ENCODE measurements at regions not wholly inside any gene's neighbourhood (a gene's known extent, or its start where the extent isn't known, plus 50 kb on each side); places are given as distances from the start of the nearest gene placed in this dataset.

- intact Hi-C loops (cut with DNase I): no loop called here
Measured at GRCh38 chr12:65634626-65635331, 189.5 kb upstream of the HMGA2 start.

DNA sequence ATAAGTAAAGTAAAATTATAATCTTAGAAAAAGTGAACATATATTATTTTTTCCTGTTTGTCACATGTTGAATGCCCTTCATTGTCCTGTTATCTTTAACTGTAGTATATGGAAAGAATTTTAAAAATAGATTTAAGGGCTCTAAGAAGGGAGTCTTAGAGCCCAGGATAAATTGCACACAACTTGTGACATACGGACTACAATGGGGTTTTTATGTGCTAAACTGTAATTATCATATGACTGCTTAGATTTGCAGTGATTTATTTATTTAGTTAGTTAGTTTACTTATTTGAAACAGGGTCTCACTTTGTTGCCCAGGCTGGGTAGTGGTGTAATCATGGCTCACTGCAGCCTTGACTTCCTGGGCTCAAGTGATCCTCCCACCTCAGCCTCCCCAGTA, 187.8 kb upstream of the HMGA2 start:
- Histone ChIP-seq H3K36me3 (no peaks in the 10 kb centered on the region), H3K4me3 (no peak overlapping the region), H3K4me1 (peaks cover 11% of the 10 kb centered on the region), H3K27ac (no peak overlapping the region), H3K27me3 (no peaks in the 10 kb centered on the region), H3K9me3 (no peaks in the 10 kb centered on the region)
- intact Hi-C loops (cut with DNase I): no loop called here
- no peak for TF ChIP-seq POLR2A (IDR thresholded peaks at IDR 0.05)
- TF ChIP-seq, protein P1, sequence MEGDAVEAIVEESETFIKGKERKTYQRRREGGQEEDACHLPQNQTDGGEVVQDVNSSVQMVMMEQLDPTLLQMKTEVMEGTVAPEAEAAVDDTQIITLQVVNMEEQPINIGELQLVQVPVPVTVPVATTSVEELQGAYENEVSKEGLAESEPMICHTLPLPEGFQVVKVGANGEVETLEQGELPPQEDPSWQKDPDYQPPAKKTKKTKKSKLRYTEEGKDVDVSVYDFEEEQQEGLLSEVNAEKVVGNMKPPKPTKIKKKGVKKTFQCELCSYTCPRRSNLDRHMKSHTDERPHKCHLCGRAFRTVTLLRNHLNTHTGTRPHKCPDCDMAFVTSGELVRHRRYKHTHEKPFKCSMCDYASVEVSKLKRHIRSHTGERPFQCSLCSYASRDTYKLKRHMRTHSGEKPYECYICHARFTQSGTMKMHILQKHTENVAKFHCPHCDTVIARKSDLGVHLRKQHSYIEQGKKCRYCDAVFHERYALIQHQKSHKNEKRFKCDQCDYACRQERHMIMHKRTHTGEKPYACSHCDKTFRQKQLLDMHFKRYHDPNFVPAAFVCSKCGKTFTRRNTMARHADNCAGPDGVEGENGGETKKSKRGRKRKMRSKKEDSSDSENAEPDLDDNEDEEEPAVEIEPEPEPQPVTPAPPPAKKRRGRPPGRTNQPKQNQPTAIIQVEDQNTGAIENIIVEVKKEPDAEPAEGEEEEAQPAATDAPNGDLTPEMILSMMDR (IDR thresholded peaks at IDR 0.05): no peak
- no peak for TF ChIP-seq POLR2AphosphoS5 (IDR thresholded peaks at IDR 0.05; ENCODE audit: insufficient read depth in 1 of 2, low read depth in 1 of 2)
- DNase-seq (ENCODE audit: extremely low spot score in 2 of 2): no peak

More at GRCh38 chr12:65634626-65635331, 189.5 kb upstream of the HMGA2 start:
- no peak for DNase-seq (ENCODE audit: extremely low spot score in 2 of 2)
- Histone ChIP-seq H3K4me3 (no peak overlapping the region), H3K36me3 (no peaks in the 10 kb centered on the region), H3K9me3 (no peaks in the 10 kb centered on the region), H3K27me3 (no peaks in the 10 kb centered on the region), H3K27ac (no peak overlapping the region), H3K4me1 (peaks cover 11% of the 10 kb centered on the region)
- TF ChIP-seq POLR2AphosphoS5 (IDR thresholded peaks at IDR 0.05; ENCODE audit: insufficient read depth in 1 of 2, low read depth in 1 of 2) (no peak), POLR2A (IDR thresholded peaks at IDR 0.05) (no peak)
- TF ChIP-seq, protein P1 (IDR thresholded peaks at IDR 0.05): no peak

DNA sequence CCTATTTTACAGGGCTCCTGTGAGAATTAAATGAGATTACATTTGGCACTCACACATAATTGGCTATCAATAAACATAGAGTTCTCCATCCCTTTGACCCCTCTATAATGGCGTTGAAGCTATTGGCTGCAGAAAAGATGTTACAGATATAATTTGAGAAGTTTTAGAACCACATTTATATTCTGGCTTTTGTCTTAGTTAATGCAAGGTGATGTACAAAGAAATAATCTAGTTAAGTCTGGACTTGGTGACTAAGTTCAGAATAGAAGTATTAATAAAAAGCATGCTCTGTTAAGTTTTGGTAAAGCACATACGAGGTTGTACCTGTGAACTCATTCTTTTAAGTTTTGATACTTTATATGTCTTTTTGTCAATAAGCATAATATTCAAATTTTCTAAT, 187.1 kb upstream of the HMGA2 start:
- Histone ChIP-seq H3K36me3 (no peaks in the 10 kb centered on the region), H3K4me3 (no peak overlapping the region), H3K27me3 (no peaks in the 10 kb centered on the region), H3K27ac (no peak overlapping the region), H3K4me1 (peaks cover 6% of the 10 kb centered on the region), H3K9me3 (no peaks in the 10 kb centered on the region)
- intact Hi-C loops (cut with DNase I): no loop called here
- TF ChIP-seq, protein P1 (IDR thresholded peaks at IDR 0.05): no peak
- TF ChIP-seq POLR2AphosphoS5 (IDR thresholded peaks at IDR 0.05; ENCODE audit: insufficient read depth in 1 of 2, low read depth in 1 of 2): no peak
- no peak for TF ChIP-seq POLR2A (IDR thresholded peaks at IDR 0.05)
- no peak for DNase-seq (ENCODE audit: extremely low spot score in 2 of 2)

DNA sequence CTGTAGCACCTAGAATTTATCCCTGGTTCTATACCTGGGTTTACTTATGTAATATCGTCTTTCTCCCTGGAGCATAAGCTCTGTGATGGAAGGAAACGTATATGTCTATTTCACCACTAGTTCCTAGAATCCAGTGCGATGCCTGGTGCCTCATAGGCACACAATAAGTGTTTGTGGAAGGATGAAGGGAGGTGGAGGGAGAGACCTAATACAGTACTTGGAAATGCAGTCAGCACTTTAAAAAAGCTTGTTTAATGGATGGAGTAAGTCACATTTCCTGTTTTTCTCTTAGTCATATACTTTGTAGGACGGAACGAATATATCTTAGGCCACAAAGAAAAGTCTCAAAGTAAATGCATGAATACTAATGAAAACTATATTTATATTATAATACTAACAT, 186.5 kb upstream of the HMGA2 start:
- no peak for DNase-seq (ENCODE audit: extremely low spot score in 2 of 2)
- intact Hi-C loops (cut with DNase I): no loop called here
- Histone ChIP-seq H3K4me1 (peaks cover under 1% of the 10 kb centered on the region), H3K4me3 (no peak overlapping the region), H3K27ac (no peak overlapping the region), H3K36me3 (no peaks in the 10 kb centered on the region), H3K9me3 (no peaks in the 10 kb centered on the region), H3K27me3 (no peaks in the 10 kb centered on the region)
- TF ChIP-seq, protein P1 (IDR thresholded peaks at IDR 0.05): no peak
- TF ChIP-seq POLR2AphosphoS5 (IDR thresholded peaks at IDR 0.05; ENCODE audit: insufficient read depth in 1 of 2, low read depth in 1 of 2) (no peak), POLR2A (IDR thresholded peaks at IDR 0.05) (no peak)

- Histone ChIP-seq H3K9me3 (no peaks in the 10 kb centered on the region), H3K36me3 (no peaks in the 10 kb centered on the region), H3K4me3 (no peak overlapping the region), H3K4me1 (no peaks in the 10 kb centered on the region), H3K27me3 (no peaks in the 10 kb centered on the region), H3K27ac (no peak overlapping the region)
- no peak for DNase-seq (ENCODE audit: extremely low spot score in 2 of 2)
- TF ChIP-seq POLR2AphosphoS5 (IDR thresholded peaks at IDR 0.05; ENCODE audit: insufficient read depth in 1 of 2, low read depth in 1 of 2) (no peak), POLR2A (IDR thresholded peaks at IDR 0.05) (no peak)
- intact Hi-C loops (cut with DNase I): no loop called here
Measured at GRCh38 chr12:65638324-65638723, 186.0 kb upstream of the HMGA2 start.

Data from vagina (tissue), 2 donors.